Choroid plexus epithelial cell (primary cell): ENCODE measurements at regions not wholly inside any gene's neighbourhood (a gene's known extent, or its start where the extent isn't known, plus 50 kb on each side); places are given as distances from the start of the nearest gene placed in this dataset.

Experiments used
- DNase-seq: peaks from one replicate; pipeline ENCODE4 v3.0.0-alpha.2; 2010; ENCODE audit warnings: low read depth
- H3K4me3 ChIP-seq: 2 replicates; pipeline ENCODE4 v1.5.1; 2011; ENCODE audit warnings: low read depth, mild to moderate bottlenecking, control low read depth, low read length, moderate library complexity
- TF ChIP-seq, protein P1 (sequence below): conservative IDR thresholded peaks from 2 replicates; pipeline ENCODE4 v1.5.1; 2011; ENCODE audit warnings: low read depth, mild to moderate bottlenecking, control low read depth, inconsistent platforms, low read length, moderate library complexity

DNA sequence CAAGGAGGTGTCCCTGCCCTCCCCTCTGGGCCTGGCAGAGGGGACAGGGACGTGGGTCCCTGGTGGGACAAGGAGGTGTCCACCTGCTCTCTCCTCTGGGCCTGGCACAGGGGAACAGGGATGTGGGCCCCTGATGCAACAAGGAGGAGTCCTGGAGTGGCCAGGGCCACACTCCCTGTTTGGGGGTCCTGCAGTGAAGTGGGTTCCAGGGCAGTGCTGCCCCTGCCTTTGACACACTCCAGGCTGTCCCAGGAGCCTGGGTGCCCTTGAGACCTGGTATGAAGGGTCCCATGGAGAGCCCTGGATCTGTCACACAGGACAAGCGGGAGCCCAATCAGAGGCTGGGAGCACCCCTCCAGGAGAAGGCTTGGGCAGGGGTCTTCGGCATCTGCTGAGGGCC lies 75.8 kb upstream of the GPC1 start:
- DNase-seq, result no peak
- TF ChIP-seq, protein P1, sequence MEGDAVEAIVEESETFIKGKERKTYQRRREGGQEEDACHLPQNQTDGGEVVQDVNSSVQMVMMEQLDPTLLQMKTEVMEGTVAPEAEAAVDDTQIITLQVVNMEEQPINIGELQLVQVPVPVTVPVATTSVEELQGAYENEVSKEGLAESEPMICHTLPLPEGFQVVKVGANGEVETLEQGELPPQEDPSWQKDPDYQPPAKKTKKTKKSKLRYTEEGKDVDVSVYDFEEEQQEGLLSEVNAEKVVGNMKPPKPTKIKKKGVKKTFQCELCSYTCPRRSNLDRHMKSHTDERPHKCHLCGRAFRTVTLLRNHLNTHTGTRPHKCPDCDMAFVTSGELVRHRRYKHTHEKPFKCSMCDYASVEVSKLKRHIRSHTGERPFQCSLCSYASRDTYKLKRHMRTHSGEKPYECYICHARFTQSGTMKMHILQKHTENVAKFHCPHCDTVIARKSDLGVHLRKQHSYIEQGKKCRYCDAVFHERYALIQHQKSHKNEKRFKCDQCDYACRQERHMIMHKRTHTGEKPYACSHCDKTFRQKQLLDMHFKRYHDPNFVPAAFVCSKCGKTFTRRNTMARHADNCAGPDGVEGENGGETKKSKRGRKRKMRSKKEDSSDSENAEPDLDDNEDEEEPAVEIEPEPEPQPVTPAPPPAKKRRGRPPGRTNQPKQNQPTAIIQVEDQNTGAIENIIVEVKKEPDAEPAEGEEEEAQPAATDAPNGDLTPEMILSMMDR, result no peak
- H3K4me3 ChIP-seq, result no peak overlapping the region

DNA sequence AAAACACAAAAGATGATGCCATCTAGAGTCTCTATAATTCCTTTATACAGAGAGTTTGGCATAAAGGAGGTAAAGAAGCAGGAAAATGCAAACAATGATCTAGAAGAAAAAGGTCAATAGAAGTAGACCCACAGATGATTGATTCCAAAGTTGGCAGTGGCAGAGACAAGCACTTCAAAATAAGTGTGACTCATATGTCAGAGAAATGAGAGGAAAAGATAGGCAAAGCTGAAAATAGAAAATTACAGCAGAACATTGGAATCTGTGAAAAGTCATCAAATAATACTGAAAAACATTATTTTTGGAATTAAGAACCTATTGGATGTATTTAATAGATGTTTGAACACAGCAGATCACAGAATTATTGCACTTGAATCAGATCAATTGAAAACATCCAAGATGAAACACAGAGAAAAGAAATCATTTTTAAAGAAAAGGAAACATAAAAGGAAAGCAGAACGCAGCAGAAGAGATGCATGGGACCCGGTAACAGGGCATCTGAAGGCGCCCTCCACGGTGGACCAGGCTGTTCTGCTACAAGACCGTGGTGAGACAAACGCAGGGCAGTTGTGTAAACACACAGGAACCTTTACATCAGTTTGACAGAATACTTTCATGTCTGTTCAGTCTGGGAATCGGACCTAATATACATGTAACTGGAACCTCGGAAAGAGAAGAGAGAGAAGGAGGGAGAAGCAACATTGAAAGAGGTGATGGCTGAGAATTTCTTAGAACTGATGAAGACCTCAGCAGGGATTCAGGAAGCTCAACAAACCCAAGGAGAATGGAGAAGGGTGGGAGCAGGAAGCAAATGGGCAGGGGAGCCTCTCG lies 74.6 kb upstream of the GPC1 start:
- peak; percentile 12 for DNase-seq
- TF ChIP-seq, protein P1, result no peak
- H3K4me3 ChIP-seq, result no peak overlapping the region

DNA sequence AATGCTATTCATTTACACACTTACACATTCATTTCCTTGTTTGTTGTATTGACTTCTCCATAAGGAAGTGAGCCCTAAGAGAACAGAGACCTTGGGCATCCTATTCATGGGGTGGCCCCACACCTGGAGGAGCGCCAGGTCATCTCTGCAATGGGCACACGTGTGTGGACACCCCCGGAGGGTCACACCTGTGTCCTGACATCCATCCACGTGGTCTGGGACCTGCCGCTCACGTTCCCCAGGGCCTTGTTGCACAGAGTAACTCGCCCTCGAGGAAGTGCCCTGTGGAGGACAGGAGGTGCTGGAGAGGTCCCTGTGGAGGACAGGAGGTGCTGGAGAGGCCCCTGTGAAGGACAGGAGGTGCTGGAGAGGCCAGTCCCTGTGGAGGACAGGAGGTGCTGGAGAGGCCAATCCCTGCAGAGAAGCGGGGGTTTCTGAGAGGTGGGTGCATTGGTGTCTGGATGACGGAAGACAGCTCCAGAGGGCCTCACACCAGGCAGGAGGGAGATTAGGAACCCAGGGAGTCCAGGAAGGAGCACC lies 73.2 kb upstream of the GPC1 start:
- no peak overlapping the region for H3K4me3 ChIP-seq
- no peak for DNase-seq
- TF ChIP-seq, protein P1, result no peak

DNA sequence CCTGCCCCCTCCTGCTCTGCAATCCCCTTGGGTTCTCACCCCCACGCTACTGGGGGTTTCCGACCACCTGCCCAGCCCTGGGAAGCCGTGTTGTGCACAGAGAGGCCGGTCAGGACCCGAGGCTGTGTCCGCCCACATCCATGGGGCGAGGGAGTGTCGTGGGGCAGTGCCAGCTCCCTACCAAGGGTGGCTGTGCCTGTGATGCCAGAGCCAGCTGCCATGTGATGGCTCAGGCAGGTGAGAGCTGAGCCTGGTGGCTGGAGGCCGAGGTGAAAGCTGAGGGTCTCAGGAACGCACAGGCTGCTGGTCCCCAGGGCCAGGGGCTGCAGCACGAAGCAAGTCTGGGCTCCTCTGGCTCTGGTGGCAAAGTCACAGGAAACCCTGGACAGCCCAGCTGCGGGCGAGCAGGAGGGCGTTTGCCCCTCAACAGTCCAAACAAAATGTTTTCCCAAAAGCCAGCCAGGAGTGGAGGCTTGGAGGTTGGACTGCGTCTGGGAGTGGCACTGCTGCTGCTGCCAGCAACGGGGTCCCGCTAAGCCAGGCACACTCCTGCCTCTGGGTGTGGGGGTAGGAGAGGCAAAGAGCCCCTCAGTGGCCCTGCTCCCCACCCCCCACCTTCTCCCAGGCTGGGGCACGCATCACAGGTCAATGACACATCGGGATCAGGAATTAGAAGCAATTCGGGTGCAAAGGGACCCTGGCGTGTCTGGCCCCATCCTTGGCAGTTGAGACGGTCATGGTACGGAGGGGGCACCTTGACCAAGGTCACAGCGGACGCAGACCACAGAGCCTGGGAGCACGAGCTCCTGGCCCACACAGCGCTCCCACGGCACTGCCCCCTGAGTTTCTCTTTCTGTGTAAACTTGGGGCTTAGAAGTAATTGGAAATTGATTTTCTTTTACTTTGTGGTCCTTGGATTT lies 72.4 kb upstream of the GPC1 start:
- TF ChIP-seq, protein P1, result no peak
- no peak for DNase-seq
- H3K4me3 ChIP-seq, result no peak overlapping the region

DNA sequence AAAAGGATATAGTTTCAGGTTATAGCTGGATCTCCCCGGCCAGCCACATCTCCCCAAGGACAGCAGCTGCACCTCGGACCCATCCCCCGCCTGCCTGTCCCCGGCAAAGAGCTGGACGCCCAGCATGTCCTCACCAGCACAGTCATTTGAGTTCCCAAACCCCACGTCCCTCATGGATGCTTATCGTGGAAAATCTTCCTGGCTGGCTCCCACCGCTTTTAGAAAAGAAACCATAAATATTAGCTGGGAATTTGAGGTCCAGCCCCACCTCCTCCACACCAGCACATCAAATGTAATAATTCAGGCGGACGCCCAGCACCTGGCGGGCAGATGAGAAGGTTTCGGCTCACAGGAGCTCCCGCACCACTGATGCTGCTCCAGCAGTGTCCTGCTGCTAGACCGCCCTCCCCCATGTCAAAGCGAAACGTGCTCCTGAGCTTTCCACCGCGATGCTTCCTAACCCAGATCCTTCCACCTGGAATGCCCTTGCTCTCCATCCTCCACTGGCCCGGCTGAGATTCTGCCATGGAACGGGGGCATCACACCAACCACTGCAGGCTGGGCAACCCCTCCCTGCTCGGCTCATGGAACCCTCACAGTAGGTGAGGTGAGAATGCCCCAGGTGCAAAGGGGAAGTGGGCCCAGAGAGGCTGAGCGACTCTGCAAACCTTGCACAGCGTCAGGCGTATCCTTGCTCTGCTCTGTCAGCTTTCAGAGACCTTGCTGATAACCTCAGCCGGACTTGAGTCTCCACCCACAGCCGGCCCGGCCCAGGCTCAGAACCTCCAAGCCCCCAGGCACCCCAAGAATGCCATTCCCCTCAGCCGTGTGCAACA lies 71.5 kb upstream of the GPC1 start:
- TF ChIP-seq, protein P1, result no peak
- H3K4me3 ChIP-seq, result no peak overlapping the region
- DNase-seq, result no peak

DNA sequence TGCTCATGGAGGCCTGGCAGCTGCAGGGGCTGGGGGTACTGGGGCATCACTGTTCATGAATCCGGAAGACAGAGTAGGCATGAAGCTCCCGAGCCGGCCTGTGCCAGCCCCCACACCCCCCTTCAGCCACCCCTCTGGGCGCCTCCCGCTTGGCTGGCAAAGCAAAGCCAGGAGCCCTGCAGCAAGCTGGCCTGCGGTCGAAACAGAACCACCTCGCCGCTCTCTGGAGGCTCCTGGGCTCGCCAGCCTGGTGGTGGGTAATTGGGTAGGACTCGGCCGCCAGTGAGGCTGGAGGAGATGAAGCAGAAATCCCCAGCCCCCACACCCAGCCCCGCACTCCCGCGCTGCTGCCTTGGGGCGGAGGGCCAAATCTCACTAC lies 70.9 kb upstream of the GPC1 start:
- no peak overlapping the region for H3K4me3 ChIP-seq
- TF ChIP-seq, protein P1, result no peak
- DNase-seq, result no peak
